H9 (cell line): ENCODE measurements at regions not wholly inside any gene's neighbourhood (a gene's known extent, or its start where the extent isn't known, plus 50 kb on each side); places are given as distances from the start of the nearest gene placed in this dataset.

ENCODE experiments used
- DNase-seq: peaks from one replicate; pipeline ENCODE4 v3.0.0-alpha.2; 2017
- H2AFZ ChIP-seq: one replicate; pipeline ENCODE4 v1.6.1; 2013; ENCODE audit warnings: mild to moderate bottlenecking, low read length, control low read depth, moderate library complexity
- H2AK5ac ChIP-seq: 2 replicates; pipeline ENCODE4 v1.6.1; 2013; ENCODE audit warnings: low read length, control low read depth, mixed read lengths; ENCODE audit not compliant: insufficient read length
- H2BK120ac ChIP-seq: one replicate; pipeline ENCODE4 v1.6.1; 2013; ENCODE audit warnings: low read depth, mild to moderate bottlenecking, low read length, control low read depth, inconsistent platforms; ENCODE audit not compliant: poor library complexity, severe bottlenecking
- H2BK12ac ChIP-seq: 2 replicates; pipeline ENCODE4 v1.6.1; 2013; ENCODE audit warnings: low read length, control low read depth, mixed read lengths, low read depth; ENCODE audit not compliant: insufficient read length
- H2BK15ac ChIP-seq: 2 replicates; pipeline ENCODE4 v1.6.1; 2013; ENCODE audit warnings: low read depth, low read length, control low read depth
- H2BK20ac ChIP-seq: one replicate; pipeline ENCODE4 v1.6.1; 2013; ENCODE audit warnings: low read depth, mild to moderate bottlenecking, low read length, control low read depth, inconsistent platforms; ENCODE audit not compliant: poor library complexity, severe bottlenecking
- H2BK5ac ChIP-seq: 2 replicates; pipeline ENCODE4 v1.6.1; 2013; ENCODE audit warnings: low read length, control low read depth, mixed read lengths; ENCODE audit not compliant: insufficient read length
- H3K14ac ChIP-seq: 2 replicates; pipeline ENCODE4 v1.6.1; 2013; ENCODE audit warnings: low read length, control low read depth; ENCODE audit not compliant: insufficient read depth
- H3K18ac ChIP-seq: 2 replicates; pipeline ENCODE4 v1.6.1; 2013; ENCODE audit warnings: low read depth, mild to moderate bottlenecking, mixed read lengths, low read length, control low read depth; ENCODE audit not compliant: insufficient read length
- H3K23ac ChIP-seq: 2 replicates; pipeline ENCODE4 v1.6.1; 2013; ENCODE audit warnings: low read length, control low read depth, mixed read lengths, low read depth; ENCODE audit not compliant: insufficient read length
- H3K23me2 ChIP-seq: 2 replicates; pipeline ENCODE4 v1.6.1; 2013; ENCODE audit warnings: low read depth, mild to moderate bottlenecking, mixed read lengths, low read length, control low read depth; ENCODE audit not compliant: insufficient read length, poor library complexity, severe bottlenecking
- H3K27ac ChIP-seq: 2 replicates; pipeline ENCODE4 v1.5.1; 2013; ENCODE audit warnings: low read length, control low read depth, mixed read lengths, low read depth; ENCODE audit not compliant: insufficient read length
- H3K27me3 ChIP-seq: 2 replicates; pipeline ENCODE4 v1.6.1; 2013; ENCODE audit warnings: low read length, control low read depth, inconsistent platforms; ENCODE audit not compliant: insufficient read depth
- H3K4ac ChIP-seq: 2 replicates; pipeline ENCODE4 v1.6.1; 2013; ENCODE audit warnings: low read depth, mild to moderate bottlenecking, control low read depth, inconsistent platforms, low read length, moderate library complexity
- H3K4me1 ChIP-seq: 2 replicates; pipeline ENCODE4 v1.6.1; 2013; ENCODE audit warnings: low read length, control low read depth, inconsistent platforms; ENCODE audit not compliant: insufficient read depth
- H3K4me2 ChIP-seq: 2 replicates; pipeline ENCODE4 v1.6.1; 2013; ENCODE audit warnings: low read length, control low read depth, mixed read lengths; ENCODE audit not compliant: insufficient read length, insufficient read depth
- H3K56ac ChIP-seq: 2 replicates; pipeline ENCODE4 v1.6.1; 2013; ENCODE audit warnings: low read depth, mild to moderate bottlenecking, mixed read lengths, low read length, control low read depth; ENCODE audit not compliant: insufficient read length
- H3K79me1 ChIP-seq: 2 replicates; pipeline ENCODE4 v1.6.1; 2013; ENCODE audit warnings: low read depth, mild to moderate bottlenecking, moderate library complexity, low read length, control low read depth, inconsistent platforms; ENCODE audit not compliant: insufficient read depth, poor library complexity, severe bottlenecking
- H3K79me2 ChIP-seq: 2 replicates; pipeline ENCODE4 v1.6.1; 2013; ENCODE audit warnings: low read length, control low read depth, inconsistent platforms; ENCODE audit not compliant: insufficient read depth
- H3K9ac ChIP-seq: 2 replicates; pipeline ENCODE4 v1.6.1; 2013; ENCODE audit warnings: low read length, control low read depth, mixed read lengths; ENCODE audit not compliant: insufficient read length; ENCODE audit errors: extremely low read depth
- H3K9me3 ChIP-seq: one replicate; pipeline ENCODE4 v1.6.1; 2013; ENCODE audit warnings: low read depth, low read length, inconsistent platforms; ENCODE audit not compliant: control insufficient read depth
- H3T11ph ChIP-seq: one replicate; pipeline ENCODE4 v1.6.1; 2013; ENCODE audit warnings: mild to moderate bottlenecking, low read length, control low read depth, inconsistent platforms
- H4K20me1 ChIP-seq: one replicate; pipeline ENCODE4 v1.6.1; 2013; ENCODE audit not compliant: control insufficient read depth, insufficient read length, insufficient read depth
- H4K5ac ChIP-seq: 2 replicates; pipeline ENCODE4 v1.6.1; 2013; ENCODE audit warnings: low read depth, mild to moderate bottlenecking, mixed read lengths, low read length, control low read depth; ENCODE audit not compliant: insufficient read length
- H4K8ac ChIP-seq: replicated peaks from 2 replicates; pipeline ENCODE4 v1.6.1; 2013; ENCODE audit warnings: low read length, control low read depth, mixed read lengths, low read depth; ENCODE audit not compliant: insufficient read length
- H4K91ac ChIP-seq: 2 replicates; pipeline ENCODE4 v1.6.1; 2013; ENCODE audit warnings: low read depth, mild to moderate bottlenecking, moderate library complexity, mixed read lengths, low read length, control low read depth; ENCODE audit not compliant: insufficient read length
- H3K27ac Mint-ChIP-seq, 3 experiments: 2 replicates in 2 of 3; 3 replicates in 1 of 3; pipeline ENCODE4 v1.8.0; 2020 to 2021; ENCODE audit warnings: mixed read lengths in 3 of 3, mild to moderate bottlenecking in 1 of 3, moderate library complexity in 1 of 3
- H3K27me3 Mint-ChIP-seq: 2 replicates; pipeline ENCODE4 v1.8.0; 2021; ENCODE audit warnings: low read depth, mild to moderate bottlenecking, moderate library complexity, mixed read lengths
- H3K36me3 Mint-ChIP-seq, 3 experiments: 2 replicates in 2 of 3; 3 replicates in 1 of 3; pipeline ENCODE4 v1.8.0; 2020 to 2021; ENCODE audit warnings: low read depth in 3 of 3, mixed read lengths in 3 of 3; ENCODE audit not compliant: insufficient read depth in 1 of 3
- H3K4me1 Mint-ChIP-seq, 2 experiments: 2 replicates each; pipeline ENCODE4 v1.8.0; 2020; ENCODE audit warnings: mixed read lengths in 2 of 2
- H3K4me3 Mint-ChIP-seq, 2 experiments: 2 replicates in 1 of 2; 3 replicates in 1 of 2; pipeline ENCODE4 v1.8.0; 2020 to 2021; ENCODE audit warnings: mild to moderate bottlenecking in 2 of 2, mixed read lengths in 2 of 2, moderate library complexity in 1 of 2
- H3K9me3 Mint-ChIP-seq, 2 experiments: 2 replicates in 1 of 2; 3 replicates in 1 of 2; pipeline ENCODE4 v1.8.0; 2020; ENCODE audit warnings: mild to moderate bottlenecking in 2 of 2, mixed read lengths in 2 of 2, moderate library complexity in 1 of 2
- WGBS: extraction: QIAGEN DNeasy Blood & Tissue Kit; methylation state at CpG from one replicate; pipeline ENCODE4 v1.1.7; 2013; ENCODE audit warnings: missing lambda C conversion rate, low lambda C conversion rate, mixed read lengths; ENCODE audit not compliant: insufficient read length; ENCODE audit errors: extremely low coverage; 5-methylcytosine and 5-hydroxymethylcytosine counted together
- TF ChIP-seq, protein P1 (sequence below): fragments of 200-600 bp; sonication (generic); conservative IDR thresholded peaks from 3 replicates; pipeline ENCODE4 v1.8.0; 2021; ENCODE audit warnings: antibody characterized with exemption, mild to moderate bottlenecking

DNA sequence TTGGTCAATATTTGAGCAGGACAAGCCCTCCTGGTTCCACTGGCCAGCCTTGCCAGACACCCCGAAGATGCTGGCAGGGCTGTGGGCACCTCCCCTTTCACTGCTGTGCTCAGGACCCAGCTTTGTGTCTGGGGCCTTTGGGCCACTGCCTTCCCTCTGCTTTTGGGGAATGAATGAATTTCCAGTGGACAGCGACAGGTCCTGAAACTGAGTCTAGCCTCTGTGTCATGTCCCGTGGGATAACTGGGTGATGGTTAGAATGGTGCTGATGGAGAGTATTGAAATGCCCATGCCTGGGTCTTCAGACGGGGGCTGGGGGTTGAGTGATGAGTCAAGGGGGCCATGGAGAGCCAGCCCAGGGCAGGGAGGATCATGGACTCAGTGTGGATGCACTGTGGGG is 135.8 kb downstream of the FOXL1 start:
- Mint-ChIP-seq H3K27me3 (peaks cover 8% of the 10 kb centered on the region), H3K9me3 (peaks cover 0 to 2% of the 10 kb centered on the region in 2 experiments; a peak in 1 of 5 replicates), H3K27ac (peak overlapping the region in 1 of 3 experiments; percentile 56; a peak in 2 of 7 replicates), H3K36me3 (no peaks in the 10 kb centered on the region), H3K4me1 (peaks cover 21 to 22% of the 10 kb centered on the region in 2 experiments), H3K4me3 (no peak overlapping the region)
- Histone ChIP-seq H2BK120ac (no peak overlapping the region), H3K79me1 (no peaks in the 10 kb centered on the region), H3T11ph (no peak overlapping the region), H4K8ac (no peak overlapping the region), H3K4me1 (no peaks in the 10 kb centered on the region), H2BK15ac (no peak overlapping the region), H3K79me2 (no peaks in the 10 kb centered on the region), H3K4me2 (no peak overlapping the region), H3K23me2 (no peaks in the 10 kb centered on the region), H3K9me3 (no peaks in the 10 kb centered on the region), H4K20me1 (no peaks in the 10 kb centered on the region), H2BK5ac (no peak overlapping the region), H2BK20ac (no peak overlapping the region), H3K23ac (no peak overlapping the region), H2BK12ac (no peak overlapping the region), H3K14ac (no peak overlapping the region), H4K5ac (no peak overlapping the region), H4K91ac (no peak overlapping the region), H3K9ac (no peak overlapping the region), H3K56ac (no peak overlapping the region), H3K27ac (no peak overlapping the region), H2AFZ (no peak overlapping the region), H3K4ac (no peak overlapping the region), H3K18ac (no peak overlapping the region), H3K27me3 (no peaks in the 10 kb centered on the region), H2AK5ac (no peak overlapping the region)
- WGBS = no CpG with 5 or more reads among the region's 4 CpGs
- no peak for DNase-seq
- TF ChIP-seq, protein P1, sequence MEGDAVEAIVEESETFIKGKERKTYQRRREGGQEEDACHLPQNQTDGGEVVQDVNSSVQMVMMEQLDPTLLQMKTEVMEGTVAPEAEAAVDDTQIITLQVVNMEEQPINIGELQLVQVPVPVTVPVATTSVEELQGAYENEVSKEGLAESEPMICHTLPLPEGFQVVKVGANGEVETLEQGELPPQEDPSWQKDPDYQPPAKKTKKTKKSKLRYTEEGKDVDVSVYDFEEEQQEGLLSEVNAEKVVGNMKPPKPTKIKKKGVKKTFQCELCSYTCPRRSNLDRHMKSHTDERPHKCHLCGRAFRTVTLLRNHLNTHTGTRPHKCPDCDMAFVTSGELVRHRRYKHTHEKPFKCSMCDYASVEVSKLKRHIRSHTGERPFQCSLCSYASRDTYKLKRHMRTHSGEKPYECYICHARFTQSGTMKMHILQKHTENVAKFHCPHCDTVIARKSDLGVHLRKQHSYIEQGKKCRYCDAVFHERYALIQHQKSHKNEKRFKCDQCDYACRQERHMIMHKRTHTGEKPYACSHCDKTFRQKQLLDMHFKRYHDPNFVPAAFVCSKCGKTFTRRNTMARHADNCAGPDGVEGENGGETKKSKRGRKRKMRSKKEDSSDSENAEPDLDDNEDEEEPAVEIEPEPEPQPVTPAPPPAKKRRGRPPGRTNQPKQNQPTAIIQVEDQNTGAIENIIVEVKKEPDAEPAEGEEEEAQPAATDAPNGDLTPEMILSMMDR = no peak
